Islet of Langerhans (tissue), 1 donor: ENCODE measurements at regions not wholly inside any gene's neighbourhood (a gene's known extent, or its start where the extent isn't known, plus 50 kb on each side); places are given as distances from the start of the nearest gene placed in this dataset.

ENCODE experiments used
- FAIRE-seq: peaks from one replicate; lab custom pipeline; 2011; peaks lifted over from hg19 to GRCh38; lab: Jason Lieb, UNC

GRCh38 chr18:78151948-78152725 lies 827.5 kb upstream of the SALL3 start:
- no peak for FAIRE-seq

- FAIRE-seq: no peak
Measured at GRCh38 chr18:78153362-78153761, 826.3 kb upstream of the SALL3 start.

GRCh38 chr18:78154444-78154843 lies 825.2 kb upstream of the SALL3 start:
- FAIRE-seq: no peak

- no peak for FAIRE-seq
Measured at GRCh38 chr18:78154853-78155252, 824.8 kb upstream of the SALL3 start.

- no peak for FAIRE-seq
Measured at GRCh38 chr18:78156466-78156865, 823.2 kb upstream of the SALL3 start.

- FAIRE-seq: no peak
Measured at GRCh38 chr18:78158943-78159342, 820.7 kb upstream of the SALL3 start.

- FAIRE-seq: no peak
Measured at GRCh38 chr18:78159397-78159796, 820.2 kb upstream of the SALL3 start.

GRCh38 chr18:78160961-78161656 lies 818.5 kb upstream of the SALL3 start:
- no peak for FAIRE-seq

- no peak for FAIRE-seq
Measured at GRCh38 chr18:78165525-78165924, 814.1 kb upstream of the SALL3 start.

GRCh38 chr18:78168526-78168925 lies 811.1 kb upstream of the SALL3 start:
- no peak for FAIRE-seq

- no peak for FAIRE-seq
Measured at GRCh38 chr18:78169174-78169864, 810.3 kb upstream of the SALL3 start.

GRCh38 chr18:78171954-78172353 lies 807.7 kb upstream of the SALL3 start:
- FAIRE-seq: no peak

- FAIRE-seq: no peak
Measured at GRCh38 chr18:78174737-78175136, 804.9 kb upstream of the SALL3 start.

- FAIRE-seq: no peak
Measured at GRCh38 chr18:78178812-78179211, 800.8 kb upstream of the SALL3 start.

- FAIRE-seq: no peak
Measured at GRCh38 chr18:78180741-78181140, 798.9 kb upstream of the SALL3 start.

GRCh38 chr18:78183815-78184214 lies 795.8 kb upstream of the SALL3 start:
- FAIRE-seq: no peak

GRCh38 chr18:78191276-78191675 lies 788.3 kb upstream of the SALL3 start:
- FAIRE-seq: no peak

GRCh38 chr18:78192054-78192453 lies 787.6 kb upstream of the SALL3 start:
- FAIRE-seq: peak; percentile 97

GRCh38 chr18:78196280-78196679 lies 783.3 kb upstream of the SALL3 start:
- no peak for FAIRE-seq

- FAIRE-seq: no peak
Measured at GRCh38 chr18:78199002-78199401, 780.6 kb upstream of the SALL3 start.

GRCh38 chr18:78199611-78200010 lies 780.0 kb upstream of the SALL3 start:
- no peak for FAIRE-seq

GRCh38 chr18:78207942-78208341 lies 771.7 kb upstream of the SALL3 start:
- FAIRE-seq: no peak

- FAIRE-seq: no peak
Measured at GRCh38 chr18:78208461-78208860, 771.2 kb upstream of the SALL3 start.
